GM19452 (cell line): ENCODE measurements at regions not wholly inside any gene's neighbourhood (a gene's known extent, or its start where the extent isn't known, plus 50 kb on each side); places are given as distances from the start of the nearest gene placed in this dataset.

Experiments used
- ATAC-seq: cut with Tn5 transposase; IDR thresholded peaks from one replicate; pipeline ENCODE4 v1.9.1; 2021; ENCODE audit not compliant: unreplicated experiment

GRCh38 chr1:55662875-55663274 is 447.7 kb upstream of the USP24 start:
- ATAC-seq = no peak

- ATAC-seq = no peak
Measured at GRCh38 chr1:55658917-55659316, 443.8 kb upstream of the USP24 start.

GRCh38 chr1:55654750-55655149 is 439.6 kb upstream of the USP24 start:
- no peak for ATAC-seq

GRCh38 chr1:55654171-55654570 is 439.0 kb upstream of the USP24 start:
- ATAC-seq = no peak

GRCh38 chr1:55650444-55650843 is 435.3 kb upstream of the USP24 start:
- ATAC-seq = no peak

GRCh38 chr1:55646181-55646580 is 431.0 kb upstream of the USP24 start:
- ATAC-seq = no peak

GRCh38 chr1:55645270-55645669 is 430.1 kb upstream of the USP24 start:
- ATAC-seq = no peak

GRCh38 chr1:55641947-55642346 is 426.8 kb upstream of the USP24 start:
- ATAC-seq = no peak

- no peak for ATAC-seq
Measured at GRCh38 chr1:55640708-55641473, 425.7 kb upstream of the USP24 start.

GRCh38 chr1:55639526-55639925 is 424.4 kb upstream of the USP24 start:
- no peak for ATAC-seq

GRCh38 chr1:55639051-55639450 is 423.9 kb upstream of the USP24 start:
- ATAC-seq = no peak

- no peak for ATAC-seq
Measured at GRCh38 chr1:55636696-55637095, 421.5 kb upstream of the USP24 start.

- ATAC-seq = no peak
Measured at GRCh38 chr1:55635856-55636255, 420.7 kb upstream of the USP24 start.

GRCh38 chr1:55634516-55634915 is 419.4 kb upstream of the USP24 start:
- no peak for ATAC-seq

GRCh38 chr1:55632906-55633305 is 417.7 kb upstream of the USP24 start:
- no peak for ATAC-seq

GRCh38 chr1:55632058-55632457 is 416.9 kb upstream of the USP24 start:
- no peak for ATAC-seq

GRCh38 chr1:55631509-55631908 is 416.3 kb upstream of the USP24 start:
- ATAC-seq = no peak

- ATAC-seq = no peak
Measured at GRCh38 chr1:55626326-55626725, 411.2 kb upstream of the USP24 start.

GRCh38 chr1:55624766-55625165 is 409.6 kb upstream of the USP24 start:
- ATAC-seq = no peak

- ATAC-seq = no peak
Measured at GRCh38 chr1:55623311-55623710, 408.1 kb upstream of the USP24 start.

GRCh38 chr1:55622074-55622473 is 406.9 kb upstream of the USP24 start:
- ATAC-seq = no peak

- ATAC-seq = no peak
Measured at GRCh38 chr1:55618199-55618598, 403.0 kb upstream of the USP24 start.

- no peak for ATAC-seq
Measured at GRCh38 chr1:55617288-55617982, 402.3 kb upstream of the USP24 start.
